ENCODE measurements at regions not wholly inside any gene's neighbourhood (a gene's known extent, or its start where the extent isn't known, plus 50 kb on each side); places are given as distances from the start of the nearest gene placed in this dataset.

DNA sequence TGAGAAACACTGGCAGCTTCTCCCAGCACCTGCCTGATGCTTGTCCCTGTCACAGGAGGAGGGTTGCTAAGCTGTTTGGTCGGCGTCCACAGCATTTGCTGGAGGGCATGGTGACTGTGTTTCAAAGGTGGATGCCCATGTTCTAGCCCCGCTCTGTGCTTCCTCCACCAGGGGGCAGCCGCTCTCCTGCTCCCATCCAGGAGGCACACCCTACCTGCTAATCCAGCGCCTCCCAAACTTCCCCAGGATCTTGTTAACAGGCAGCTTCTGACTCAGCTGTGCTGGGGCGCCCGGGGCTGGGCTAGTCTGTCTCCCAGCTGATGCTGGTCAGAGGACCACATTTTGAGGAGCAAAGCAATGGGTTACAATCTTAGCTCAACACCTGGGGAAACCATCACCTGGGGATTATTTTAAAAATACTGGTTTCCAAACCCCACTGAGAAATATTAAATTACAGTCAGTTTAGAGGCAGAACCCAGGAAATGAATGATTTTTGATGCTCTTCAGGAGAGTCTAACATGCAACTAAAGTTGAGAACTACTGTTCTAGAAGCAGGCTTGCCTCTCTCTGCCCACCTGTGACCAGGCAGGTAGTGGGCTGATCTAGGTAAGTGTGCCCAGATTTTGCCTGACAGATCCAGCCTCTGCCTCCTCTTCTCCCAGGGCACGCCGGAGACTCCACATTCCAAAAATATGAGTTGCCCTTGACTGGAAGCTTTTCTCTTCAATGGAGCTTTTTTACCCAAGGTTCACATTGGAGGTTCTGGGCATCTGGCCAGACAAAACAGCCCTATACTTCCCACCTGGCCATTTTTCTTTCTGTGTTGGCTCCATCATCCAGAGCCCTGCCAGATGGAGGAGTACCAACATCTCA lies 92.7 kb upstream of the GPR26 start:
- TF ChIP-seq EZH2phosphoT487 (IDR thresholded peaks at IDR 0.05; ENCODE audit: insufficient read depth, low read depth) (no peak), EZH2 (IDR thresholded peaks at IDR 0.05; ENCODE audit: insufficient read depth, poor library complexity, severe bottlenecking) (no peak)
- Histone ChIP-seq H3K79me2 (ENCODE audit: insufficient read depth) (no peaks in the 10 kb centered on the region), H3K9me3 (ENCODE audit: low read depth) (no peaks in the 10 kb centered on the region), H3K4me3 (no peak overlapping the region), H3K4me2 (ENCODE audit: unreplicated experiment) (no peak overlapping the region), H3K9me2 (ENCODE audit: insufficient read depth) (no peaks in the 10 kb centered on the region), H3K4me1 (ENCODE audit: insufficient read depth) (no peaks in the 10 kb centered on the region), H3K27me3 (replicated peaks; ENCODE audit: insufficient read depth) (peaks cover 13% of the 10 kb centered on the region), H3K36me3 (ENCODE audit: low read depth) (no peaks in the 10 kb centered on the region), H2AFZ (no peak overlapping the region), H3K9ac (no peak overlapping the region), H3K27ac (no peak overlapping the region), H4K20me1 (ENCODE audit: insufficient read depth) (no peaks in the 10 kb centered on the region), H3F3A (ENCODE audit: insufficient read depth) (no peaks in the 10 kb centered on the region)
- 31 to 35% methylated on average over 8 to 9 of the region's 9 CpGs for WGBS, 2 experiments (ENCODE audit: low coverage in 1 of 2, low lambda C conversion rate in 2 of 2, missing lambda C conversion rate in 2 of 2)
- in situ Hi-C loops (cut with MboI), result loop anchor here (10.0 kb wide), 1 partner anchor 811 kb away; no protein-coding TSS in a partner anchor
- peak; percentile 36 for DNase-seq

DNA sequence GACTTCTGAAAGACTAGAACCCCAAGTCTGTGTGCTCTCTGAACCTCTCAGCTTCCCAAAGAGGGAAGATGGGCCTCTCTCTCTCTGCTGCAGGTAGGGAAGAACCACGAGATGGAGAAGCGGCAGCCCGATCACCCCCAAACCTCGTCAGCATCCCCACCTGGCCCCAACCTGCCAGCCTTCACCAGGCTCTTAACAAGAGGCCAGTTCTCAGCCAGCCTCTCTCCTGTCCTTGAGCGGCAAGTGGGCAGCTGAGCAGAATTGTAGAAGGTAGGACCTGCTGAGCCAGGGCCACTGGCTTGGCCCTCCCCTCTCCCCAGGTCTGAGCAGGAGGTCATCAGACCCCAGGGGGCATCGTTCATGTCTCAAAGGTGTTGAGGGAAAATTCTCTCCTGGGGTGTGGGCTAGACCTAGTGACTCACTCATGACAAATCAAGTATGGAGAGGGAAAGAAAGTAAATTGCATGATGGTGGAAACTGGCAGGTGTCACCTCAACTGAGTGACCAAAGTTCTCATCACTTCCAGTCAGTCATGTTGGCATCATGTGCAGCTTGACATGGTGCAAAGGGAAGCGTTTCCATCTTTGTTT lies 92.0 kb upstream of the GPR26 start:
- Histone ChIP-seq H3K4me2 (ENCODE audit: unreplicated experiment) (no peak overlapping the region), H3K27ac (no peak overlapping the region), H4K20me1 (ENCODE audit: insufficient read depth) (no peaks in the 10 kb centered on the region), H3K27me3 (replicated peaks; ENCODE audit: insufficient read depth) (peaks cover 13% of the 10 kb centered on the region), H3F3A (ENCODE audit: insufficient read depth) (no peaks in the 10 kb centered on the region), H3K9ac (no peak overlapping the region), H3K9me3 (ENCODE audit: low read depth) (no peaks in the 10 kb centered on the region), H3K4me3 (no peak overlapping the region), H3K9me2 (ENCODE audit: insufficient read depth) (no peaks in the 10 kb centered on the region), H3K4me1 (ENCODE audit: insufficient read depth) (no peaks in the 10 kb centered on the region), H2AFZ (no peak overlapping the region), H3K79me2 (ENCODE audit: insufficient read depth) (no peaks in the 10 kb centered on the region), H3K36me3 (ENCODE audit: low read depth) (no peaks in the 10 kb centered on the region)
- TF ChIP-seq EZH2 (IDR thresholded peaks at IDR 0.05; ENCODE audit: insufficient read depth, poor library complexity, severe bottlenecking) (no peak), EZH2phosphoT487 (IDR thresholded peaks at IDR 0.05; ENCODE audit: insufficient read depth, low read depth) (no peak)
- WGBS, 2 experiments (ENCODE audit: low coverage in 1 of 2, low lambda C conversion rate in 2 of 2, missing lambda C conversion rate in 2 of 2), result 66 to 72% methylated on average over 6 to 7 of the region's 7 CpGs
- in situ Hi-C loops (cut with MboI), result loop anchor here (10.0 kb wide), 1 partner anchor 811 kb away; no protein-coding TSS in a partner anchor
- DNase-seq, result no peak

DNA sequence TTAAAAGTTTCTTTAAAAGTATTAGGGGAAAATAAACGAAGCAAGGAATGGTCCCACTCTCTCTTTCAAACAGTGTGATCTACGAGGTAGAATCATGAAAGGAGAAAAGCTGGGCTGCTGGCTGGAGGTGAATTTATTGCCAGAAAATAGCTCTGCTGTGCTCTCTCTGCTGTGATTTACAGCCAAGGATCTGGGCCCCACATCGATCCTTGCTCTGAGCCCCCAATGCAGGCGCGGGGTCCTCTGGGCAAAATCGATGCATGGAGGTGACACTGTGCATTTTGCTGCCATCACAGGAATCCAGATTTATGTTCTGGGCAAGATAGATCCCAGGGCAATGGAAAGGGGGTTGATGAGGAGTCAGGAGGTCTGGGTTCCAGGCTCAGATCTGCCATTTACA lies 91.0 kb upstream of the GPR26 start:
- in situ Hi-C loops (cut with MboI), result loop anchor here (10.0 kb wide), 1 partner anchor 810 kb away; no protein-coding TSS in a partner anchor
- no peak overlapping the region for H3K27ac ChIP-seq
- WGBS, 2 experiments (ENCODE audit: low coverage in 1 of 2, low lambda C conversion rate in 2 of 2, missing lambda C conversion rate in 2 of 2), result 1 to 2% methylated on average over 6 of the region's 6 CpGs
- no peaks in the 10 kb centered on the region for H3K4me1 ChIP-seq (ENCODE audit: insufficient read depth)
- TF ChIP-seq EZH2phosphoT487 (IDR thresholded peaks at IDR 0.05; ENCODE audit: insufficient read depth, low read depth) (no peak), EZH2 (IDR thresholded peaks at IDR 0.05; ENCODE audit: insufficient read depth, poor library complexity, severe bottlenecking) (no peak)
- H3K4me3 ChIP-seq, result no peak overlapping the region
- peaks cover 13% of the 10 kb centered on the region for H3K27me3 ChIP-seq (replicated peaks; ENCODE audit: insufficient read depth)
- no peaks in the 10 kb centered on the region for H3K9me2 ChIP-seq (ENCODE audit: insufficient read depth)
- H3F3A ChIP-seq (ENCODE audit: insufficient read depth), result no peaks in the 10 kb centered on the region
- no peak overlapping the region for H3K9ac ChIP-seq
- no peaks in the 10 kb centered on the region for H3K9me3 ChIP-seq (ENCODE audit: low read depth)
- no peak overlapping the region for H2AFZ ChIP-seq
- H3K4me2 ChIP-seq (ENCODE audit: unreplicated experiment), result no peak overlapping the region
- H3K79me2 ChIP-seq (ENCODE audit: insufficient read depth), result no peaks in the 10 kb centered on the region
- no peaks in the 10 kb centered on the region for H4K20me1 ChIP-seq (ENCODE audit: insufficient read depth)
- DNase-seq, result no peak
- no peaks in the 10 kb centered on the region for H3K36me3 ChIP-seq (ENCODE audit: low read depth)

DNA sequence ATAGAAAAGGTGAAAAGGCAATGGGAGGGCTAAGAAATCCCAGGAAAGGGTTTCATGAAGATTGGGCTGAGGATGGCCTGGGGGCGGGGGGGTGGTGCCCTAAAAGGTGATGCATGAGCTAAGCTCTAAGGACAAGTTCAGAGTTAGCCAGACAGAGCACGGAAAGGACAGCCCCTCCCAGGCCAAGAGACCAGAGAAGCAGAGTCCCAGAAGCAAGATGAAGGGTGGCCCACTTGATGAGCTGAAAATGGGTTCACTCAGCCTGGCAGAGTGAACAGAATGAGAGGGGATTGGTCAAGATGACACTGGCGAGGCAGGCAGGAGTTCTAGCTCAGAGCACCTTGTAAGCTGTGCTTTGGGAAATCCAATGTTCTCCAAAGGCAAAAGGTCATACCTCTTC lies 89.4 kb upstream of the GPR26 start:
- in situ Hi-C loops (cut with MboI), result loop anchor here (10.0 kb wide), 1 partner anchor 808 kb away; no protein-coding TSS in a partner anchor
- Histone ChIP-seq H3K9ac (no peak overlapping the region), H3K27me3 (replicated peaks; ENCODE audit: insufficient read depth) (peaks cover 8% of the 10 kb centered on the region), H3K27ac (no peak overlapping the region), H2AFZ (no peak overlapping the region), H4K20me1 (ENCODE audit: insufficient read depth) (no peaks in the 10 kb centered on the region), H3K79me2 (ENCODE audit: insufficient read depth) (no peaks in the 10 kb centered on the region), H3K36me3 (ENCODE audit: low read depth) (no peaks in the 10 kb centered on the region), H3K9me3 (ENCODE audit: low read depth) (no peaks in the 10 kb centered on the region), H3F3A (ENCODE audit: insufficient read depth) (no peaks in the 10 kb centered on the region), H3K4me2 (ENCODE audit: unreplicated experiment) (no peak overlapping the region), H3K9me2 (ENCODE audit: insufficient read depth) (no peaks in the 10 kb centered on the region), H3K4me3 (no peak overlapping the region), H3K4me1 (ENCODE audit: insufficient read depth) (no peaks in the 10 kb centered on the region)
- DNase-seq, result no peak
- no peak for TF ChIP-seq EZH2 (IDR thresholded peaks at IDR 0.05; ENCODE audit: insufficient read depth, poor library complexity, severe bottlenecking)
- WGBS, 2 experiments (ENCODE audit: low coverage in 1 of 2, low lambda C conversion rate in 2 of 2, missing lambda C conversion rate in 2 of 2), result 18 to 23% methylated on average over 3 of the region's 3 CpGs

Data from GM23248 (cell line).